Suppressor macrophage treated with lipopolysaccharide for 1 hour (primary cell): ENCODE measurements at regions not wholly inside any gene's neighbourhood (a gene's known extent, or its start where the extent isn't known, plus 50 kb on each side); places are given as distances from the start of the nearest gene placed in this dataset.

Experiments
- DNase-seq, 3 donors: peaks; one replicate each; pipeline ENCODE4 v3.0.0-alpha.2; 2020 to 2022

DNA sequence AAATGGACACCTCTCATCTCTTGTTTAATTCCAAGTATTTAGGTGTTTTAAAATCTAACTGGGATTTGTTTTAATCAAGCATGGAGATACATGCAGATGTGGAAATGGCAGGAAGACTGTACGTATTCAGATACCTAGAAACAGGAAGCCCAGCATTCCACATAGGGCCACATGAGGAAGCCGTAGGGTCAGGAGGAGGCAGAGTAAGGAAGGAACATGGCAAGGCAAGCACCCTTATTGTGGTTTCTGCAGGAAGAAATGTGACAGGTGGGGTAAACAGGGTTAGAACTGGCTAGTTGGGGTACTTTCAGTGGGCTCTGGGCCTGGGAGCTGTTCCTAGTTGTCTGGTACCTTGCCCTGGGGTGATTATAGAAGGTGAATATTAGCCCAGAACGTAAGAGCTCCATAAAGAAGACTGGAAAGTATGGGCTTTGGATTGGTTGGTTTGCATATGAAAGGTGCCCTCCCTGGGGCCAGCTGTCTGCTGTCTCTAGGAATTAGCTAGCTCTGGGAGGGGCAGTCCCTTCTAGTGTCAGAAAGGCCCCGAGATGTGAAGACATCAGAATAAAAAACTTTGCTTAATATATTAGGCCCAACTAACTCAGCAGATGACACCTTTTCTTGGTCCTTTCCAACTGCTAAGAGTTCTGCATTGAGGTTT is 107.7 kb upstream of the CADPS start:
- DNase-seq, result no peak

DNA sequence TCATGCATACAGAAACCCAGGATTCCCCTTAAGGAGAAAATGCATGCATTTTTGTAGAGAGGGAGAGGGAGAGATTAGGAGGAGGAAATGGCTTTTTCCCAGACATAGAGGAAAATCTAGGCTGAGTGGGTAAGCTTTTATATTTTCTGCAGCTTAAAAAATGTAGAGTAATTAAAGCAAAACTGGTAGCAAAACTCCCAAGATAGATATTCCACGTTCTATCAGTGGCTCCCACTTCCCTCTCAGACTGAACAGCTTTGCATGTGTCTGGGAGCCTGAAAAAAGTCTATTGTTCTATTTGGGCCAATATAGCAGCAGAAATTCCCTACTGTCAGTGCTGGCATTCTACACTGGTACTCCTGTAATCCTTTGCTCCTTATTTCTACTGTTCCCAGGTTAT is 110.8 kb upstream of the CADPS start:
- no peak for DNase-seq

DNA sequence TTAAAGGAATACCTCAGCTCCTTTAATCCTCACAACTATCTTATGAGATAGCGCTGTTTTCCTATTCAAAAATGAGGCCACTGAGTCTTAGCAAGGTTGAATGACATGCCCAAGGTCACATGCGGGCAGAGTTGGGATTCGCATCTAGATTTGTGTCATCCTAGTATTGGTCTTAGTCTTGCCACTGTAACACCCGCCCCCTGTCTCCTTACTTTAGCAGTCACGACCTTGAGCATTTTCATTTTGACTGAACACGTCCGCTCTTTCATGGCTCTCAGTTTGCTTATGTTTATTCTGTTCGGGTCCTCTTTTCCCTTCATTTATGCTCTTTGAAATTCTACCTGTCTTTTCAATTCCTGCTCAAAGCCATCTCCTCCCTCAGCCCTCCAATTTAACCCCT is 112.5 kb upstream of the CADPS start:
- no peak for DNase-seq

DNA sequence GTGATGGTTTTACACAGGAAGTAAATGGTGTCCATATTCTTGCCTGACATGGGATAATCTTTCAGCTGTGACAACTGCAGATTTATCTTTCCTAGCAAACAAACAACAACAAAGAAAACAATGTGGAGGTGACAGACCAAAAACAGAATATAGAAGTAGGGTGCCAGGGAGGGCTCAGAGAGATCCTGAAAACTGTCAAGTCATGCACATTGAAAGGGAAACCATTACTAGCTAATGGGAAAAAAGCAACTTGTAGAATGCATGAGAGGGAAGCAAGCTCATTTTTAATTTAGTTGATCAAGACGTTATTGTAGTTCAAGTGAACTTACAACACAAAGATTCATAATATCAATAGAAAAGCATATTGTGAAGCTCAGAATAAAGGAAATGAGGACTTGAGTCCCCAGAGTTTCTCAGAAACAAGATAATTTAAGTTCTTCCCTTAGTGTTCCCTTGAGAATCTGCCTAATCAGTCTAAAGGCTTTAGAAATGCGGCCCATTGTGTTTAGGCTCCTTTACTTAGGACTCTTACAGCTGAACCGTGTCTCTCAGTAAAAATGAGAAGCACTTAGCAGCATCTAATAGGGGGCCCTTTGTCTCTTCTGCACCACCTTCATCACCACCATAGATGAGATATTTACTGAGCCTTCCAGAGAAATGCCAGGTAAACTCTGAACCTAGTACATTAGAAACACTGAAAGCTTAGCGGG is 115.6 kb upstream of the CADPS start:
- DNase-seq, result no peak

DNA sequence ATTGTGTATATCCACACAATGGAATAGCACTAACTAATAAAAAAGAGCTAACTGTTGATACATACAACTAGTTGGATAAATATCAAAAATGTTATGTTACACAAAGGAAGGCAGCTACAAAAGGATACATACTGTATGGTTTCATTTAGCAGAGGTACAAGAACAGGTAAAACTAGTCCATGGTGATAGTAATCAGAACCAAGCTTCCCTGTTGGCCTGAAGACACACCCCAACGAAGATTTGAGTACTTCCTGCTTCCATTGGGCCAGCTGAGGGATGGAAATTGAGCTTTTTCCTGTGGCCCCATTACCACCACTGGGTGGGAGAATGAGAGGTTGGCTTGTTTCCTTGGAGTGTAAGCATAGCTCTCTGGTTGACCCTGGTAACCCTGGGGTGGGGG is 117.3 kb upstream of the CADPS start:
- no peak for DNase-seq

DNA sequence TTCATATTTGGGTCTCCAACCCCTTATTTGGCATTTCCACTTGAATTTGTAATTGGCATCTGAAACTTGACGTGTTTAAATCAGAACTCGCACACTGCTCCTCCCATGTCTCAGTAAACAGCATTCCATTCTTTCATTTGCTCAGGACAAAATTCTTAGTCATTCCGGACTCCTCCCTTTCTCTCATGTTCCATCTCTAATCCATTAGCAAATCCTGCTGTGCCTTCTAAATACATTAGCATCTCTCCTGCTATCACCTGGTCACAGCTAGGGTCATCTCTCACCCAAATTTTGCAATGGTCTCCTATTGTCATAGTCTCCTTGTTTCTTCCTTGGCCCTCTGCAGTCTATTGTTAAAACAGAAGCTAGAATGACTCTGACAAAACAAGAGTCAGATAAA is 119.9 kb upstream of the CADPS start:
- no peak for DNase-seq

DNA sequence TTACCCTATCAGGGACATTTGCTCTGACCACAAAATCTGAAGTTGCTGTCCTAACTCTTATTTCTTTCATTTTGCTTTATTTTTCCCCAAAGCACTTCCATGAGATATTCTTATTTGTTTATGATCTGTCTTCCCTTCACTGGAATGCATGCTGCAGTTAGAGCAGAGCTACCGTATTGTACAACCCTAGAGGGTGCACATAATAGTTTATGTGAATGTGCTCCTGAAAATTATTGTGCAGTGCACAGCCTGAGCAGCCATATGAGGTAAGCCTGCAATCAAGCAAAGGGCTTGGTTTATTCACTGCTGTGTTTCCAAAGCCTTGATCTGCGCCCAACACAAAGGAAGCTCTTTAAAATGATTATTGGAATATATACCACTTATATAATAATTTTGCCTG is 120.3 kb upstream of the CADPS start:
- DNase-seq, result no peak

DNA sequence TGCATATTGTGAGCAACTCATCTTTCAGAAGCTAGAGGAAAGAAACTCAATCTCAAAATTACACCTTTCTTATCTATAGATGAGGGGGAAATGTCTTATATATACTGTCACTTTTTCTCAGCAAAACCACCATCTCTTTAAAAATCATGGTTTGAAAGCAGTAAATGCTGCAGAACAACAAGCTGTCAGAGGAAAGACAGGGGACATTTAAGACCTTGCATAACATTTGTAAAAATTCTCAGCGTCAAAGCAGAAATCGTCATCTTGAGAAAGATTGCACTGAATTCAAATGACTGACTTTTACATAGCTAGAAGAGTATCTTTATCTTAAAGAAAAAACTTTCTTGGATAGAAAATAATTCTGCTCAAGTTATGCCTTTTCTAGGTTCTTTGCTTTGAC is 122.2 kb upstream of the CADPS start:
- DNase-seq, result no peak

DNA sequence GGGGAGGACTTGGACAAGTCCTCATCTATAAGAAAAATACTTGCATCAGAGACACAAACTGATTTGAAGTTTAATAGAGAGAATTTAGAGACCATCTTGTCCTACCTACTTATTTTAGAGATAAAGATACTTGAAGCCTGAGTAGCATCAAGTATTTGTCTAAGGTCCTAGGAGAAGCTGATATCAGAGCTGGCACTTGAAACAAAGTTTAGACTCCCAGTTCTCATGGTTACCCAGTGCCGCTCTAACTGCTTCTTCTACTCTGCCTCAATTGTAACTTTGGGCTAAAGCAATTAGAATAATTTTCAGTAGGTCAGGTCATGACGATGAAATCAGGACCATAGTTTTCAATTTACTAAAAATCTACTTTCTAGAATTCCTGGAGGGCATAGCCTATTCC is 123.9 kb upstream of the CADPS start:
- DNase-seq, result no peak

DNA sequence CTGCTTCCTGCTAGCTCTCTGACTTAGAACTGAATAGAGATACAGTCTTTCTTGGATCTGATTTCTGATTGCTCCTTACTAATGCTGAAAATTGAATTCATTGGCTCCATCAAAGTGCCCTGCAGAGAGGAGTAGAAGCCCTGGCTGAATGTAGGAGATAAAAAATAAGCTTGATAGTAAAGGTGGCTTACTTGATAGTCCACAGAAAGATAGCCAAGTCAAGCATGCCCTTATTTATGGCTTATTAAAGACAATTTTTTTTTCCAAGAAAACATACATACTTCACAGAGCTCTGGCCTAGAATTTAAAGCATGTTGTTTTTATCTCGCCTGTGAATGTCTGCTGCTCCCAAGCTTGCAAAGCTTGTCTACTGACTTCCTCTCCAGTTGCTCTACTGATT is 124.6 kb upstream of the CADPS start:
- no peak for DNase-seq

DNA sequence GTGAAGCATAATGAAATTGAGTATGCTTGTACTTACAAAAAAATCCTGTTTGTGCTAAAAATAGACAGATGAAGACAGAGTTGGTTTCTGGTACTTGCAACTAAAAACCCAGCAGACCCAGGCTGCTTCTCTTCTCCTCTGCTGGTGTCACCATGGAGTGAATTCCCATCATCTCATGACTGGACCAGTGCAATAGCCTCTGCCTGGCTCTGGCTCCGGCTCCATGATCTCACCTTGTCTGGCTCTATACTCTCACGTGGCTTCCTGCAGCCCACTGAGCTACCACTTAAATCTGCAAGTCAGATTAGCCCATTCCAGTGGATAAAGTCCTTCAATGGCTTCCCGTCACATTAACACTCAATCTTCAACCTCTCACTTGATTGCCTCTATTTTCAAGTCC is 129.2 kb upstream of the CADPS start:
- no peak for DNase-seq

DNA sequence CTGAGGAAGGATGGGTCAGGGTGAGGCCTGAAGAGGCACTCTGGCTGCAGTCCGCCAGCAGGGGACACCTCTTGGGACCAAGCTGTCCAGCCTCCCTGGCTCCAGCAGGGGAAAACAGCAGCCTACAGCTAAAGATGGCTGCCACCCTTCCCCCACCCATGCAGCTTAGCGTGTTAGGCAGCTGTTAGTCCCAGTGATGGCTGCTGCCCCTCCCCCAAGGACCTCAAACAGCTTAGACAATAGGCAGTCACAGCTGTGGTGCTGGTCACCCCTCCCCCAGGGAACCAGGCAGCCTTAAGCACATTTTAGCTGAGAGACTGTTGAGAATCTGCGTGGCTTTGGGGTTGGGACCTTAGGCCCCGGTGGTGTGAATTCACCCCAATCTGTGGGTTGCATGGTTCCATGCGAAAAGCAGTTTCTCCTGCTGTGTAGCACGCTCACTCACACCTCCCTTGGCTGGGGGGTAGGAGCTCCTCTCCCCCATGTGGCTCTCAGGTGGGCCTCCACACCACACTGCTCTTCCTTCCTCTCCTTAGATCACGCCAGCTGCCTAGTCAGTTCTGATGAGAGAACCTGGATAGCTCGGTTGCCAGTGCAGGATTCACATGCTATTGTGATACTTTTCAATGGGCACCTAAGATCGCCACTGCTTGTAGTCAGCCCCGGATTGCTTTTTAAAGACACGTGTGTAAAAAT is 140.5 kb upstream of the CADPS start:
- DNase-seq, result no peak

DNA sequence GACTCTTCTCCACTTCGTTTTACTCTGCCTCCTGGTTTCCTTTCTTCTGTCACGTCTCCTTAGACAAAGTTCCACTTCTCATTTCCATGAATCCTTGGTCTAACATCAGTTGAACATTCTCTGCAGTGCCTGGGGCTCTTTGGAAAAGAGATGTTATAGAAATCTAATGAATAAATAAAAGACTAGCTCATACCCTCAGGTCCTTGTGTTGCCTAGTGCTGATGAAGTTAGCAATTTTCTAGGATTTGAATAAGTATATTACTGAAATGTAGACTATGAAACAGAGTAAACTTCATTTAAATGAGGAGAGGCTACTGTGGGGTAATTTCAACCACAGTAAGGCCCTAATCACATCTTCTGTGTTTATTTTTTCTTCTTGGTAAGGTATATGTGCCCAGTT is 146.9 kb upstream of the CADPS start:
- DNase-seq, result no peak

DNA sequence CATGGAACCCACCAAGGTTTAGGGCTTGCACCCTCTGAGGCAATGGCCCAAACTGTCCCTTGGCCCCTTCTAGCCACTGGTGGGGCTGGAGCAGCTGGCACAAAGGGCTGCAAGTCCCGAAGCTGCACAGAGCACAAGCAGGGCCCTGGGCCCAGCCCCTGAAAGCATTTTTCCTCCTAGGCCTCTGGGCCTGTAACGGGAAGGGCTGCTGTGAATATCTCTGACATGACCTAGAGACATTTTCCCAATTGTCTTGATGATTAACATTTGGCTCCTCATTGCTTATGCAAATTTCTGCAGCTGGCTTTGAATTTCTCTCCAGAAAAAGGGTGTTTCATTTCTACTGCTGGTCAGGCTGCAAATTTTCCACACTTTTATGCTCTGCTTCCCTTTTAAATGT is 151.5 kb upstream of the CADPS start:
- no peak for DNase-seq

DNA sequence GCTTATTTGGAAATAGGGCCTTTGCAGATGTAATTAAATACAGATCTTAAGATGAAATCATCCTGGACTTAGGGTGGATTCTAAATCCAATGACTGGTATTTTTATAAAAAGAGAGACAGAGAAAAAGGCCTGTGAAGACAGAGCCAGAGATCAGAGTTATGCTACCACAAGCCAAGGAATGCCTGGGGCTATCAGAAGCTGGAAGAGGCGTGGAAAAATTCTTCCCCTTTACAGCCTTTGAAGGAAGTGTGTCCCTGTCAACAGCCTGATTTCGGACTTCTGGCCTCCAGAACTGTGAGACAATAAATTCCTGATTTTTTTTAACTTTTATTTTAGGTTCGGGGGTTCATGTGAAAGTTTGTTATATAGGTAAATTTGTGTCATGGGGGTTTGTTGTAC is 154.1 kb upstream of the CADPS start:
- DNase-seq, result no peak

DNA sequence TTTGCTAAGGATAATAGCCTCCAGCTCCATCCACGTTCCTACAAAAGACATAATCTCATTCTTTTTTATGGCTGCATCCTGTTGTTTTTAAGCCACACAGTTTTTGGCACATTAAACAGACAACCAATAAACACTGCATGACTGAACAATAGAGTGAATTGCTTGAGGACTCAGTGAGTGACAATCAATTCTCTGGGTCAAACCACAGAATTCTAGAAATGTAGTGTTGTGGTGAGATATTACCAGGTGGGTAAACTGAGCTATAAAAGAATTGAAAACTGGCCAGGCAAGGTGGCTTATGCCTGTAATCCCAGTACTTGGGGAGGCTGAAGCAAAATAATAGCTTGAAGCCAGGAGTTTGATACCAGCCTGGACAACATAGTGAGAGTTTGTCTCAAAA is 154.7 kb upstream of the CADPS start:
- no peak for DNase-seq

DNA sequence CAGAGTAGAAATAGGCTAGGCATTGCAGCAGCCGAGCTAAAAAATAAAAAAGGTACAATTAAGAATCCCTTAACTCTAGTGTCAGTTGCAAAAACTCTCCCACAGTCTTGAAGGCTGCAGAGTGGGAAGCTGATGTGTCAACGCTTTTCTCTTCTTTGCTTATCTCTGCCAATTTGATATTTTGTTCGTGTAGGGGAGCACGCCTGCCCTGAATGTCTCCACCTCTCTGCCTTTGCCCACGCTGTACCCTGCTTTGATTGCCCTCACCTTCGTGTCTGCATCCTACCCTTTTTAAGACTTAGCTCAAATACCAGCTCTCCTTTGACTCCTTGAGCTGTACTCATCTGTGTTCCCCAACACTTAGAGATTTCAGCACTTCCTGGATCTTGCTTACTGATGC is 155.4 kb upstream of the CADPS start:
- no peak for DNase-seq

DNA sequence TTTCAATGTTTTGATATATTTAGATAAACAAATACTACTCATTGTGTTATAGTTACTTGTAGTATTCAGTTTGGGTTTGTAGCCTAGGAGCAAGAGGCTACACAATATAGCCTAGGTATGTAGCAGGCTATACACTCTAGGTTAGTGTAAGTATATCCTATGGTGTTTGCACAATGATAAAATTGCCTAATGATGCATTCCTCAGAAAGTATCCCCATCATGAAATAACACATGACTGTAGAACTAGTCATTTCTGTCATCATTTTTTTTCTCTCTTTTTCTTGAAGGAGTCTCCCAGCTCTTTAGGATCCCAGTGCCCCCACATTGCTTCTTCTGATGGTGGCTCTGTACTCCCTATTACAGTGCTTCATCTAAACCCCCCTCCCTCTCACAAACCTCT is 157.7 kb upstream of the CADPS start:
- no peak for DNase-seq

DNA sequence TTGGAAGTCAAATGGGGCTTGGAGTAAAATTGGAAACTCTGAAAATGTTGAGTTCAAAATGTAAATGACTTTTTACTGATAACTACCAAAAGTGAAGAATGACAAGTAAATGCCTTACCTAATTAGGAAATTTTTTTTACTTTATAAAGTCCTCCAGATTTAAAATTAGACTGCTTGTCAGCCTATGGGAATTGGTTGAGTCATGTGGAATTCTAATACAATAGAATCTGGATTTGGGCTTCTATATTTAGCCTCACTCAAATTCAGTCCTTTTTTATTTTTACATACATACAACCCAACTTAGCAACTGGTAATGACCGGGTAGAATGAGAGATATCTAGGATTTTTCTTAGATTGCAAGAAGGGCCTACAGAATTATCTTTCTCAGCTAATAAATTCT is 158.9 kb upstream of the CADPS start:
- DNase-seq, result no peak

DNA sequence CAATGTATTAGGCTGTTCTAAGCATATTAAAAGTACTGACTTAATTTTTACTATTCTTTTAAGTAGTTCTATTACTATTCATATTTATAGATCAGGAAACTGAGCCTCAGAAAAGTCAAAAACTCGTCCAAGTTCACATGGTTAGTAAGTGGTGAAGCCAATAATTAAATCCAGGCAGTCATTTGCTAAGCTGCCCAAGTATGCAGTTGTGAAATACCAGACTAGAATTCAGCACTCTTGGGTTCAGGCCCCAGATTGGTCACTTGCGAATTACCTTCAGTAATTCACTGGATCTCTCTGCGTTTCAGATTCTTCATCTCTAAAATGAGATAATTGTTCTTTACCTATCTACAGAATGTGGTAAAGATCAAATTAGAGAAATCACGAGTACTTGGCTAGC is 161.9 kb upstream of the CADPS start:
- DNase-seq, result no peak

DNA sequence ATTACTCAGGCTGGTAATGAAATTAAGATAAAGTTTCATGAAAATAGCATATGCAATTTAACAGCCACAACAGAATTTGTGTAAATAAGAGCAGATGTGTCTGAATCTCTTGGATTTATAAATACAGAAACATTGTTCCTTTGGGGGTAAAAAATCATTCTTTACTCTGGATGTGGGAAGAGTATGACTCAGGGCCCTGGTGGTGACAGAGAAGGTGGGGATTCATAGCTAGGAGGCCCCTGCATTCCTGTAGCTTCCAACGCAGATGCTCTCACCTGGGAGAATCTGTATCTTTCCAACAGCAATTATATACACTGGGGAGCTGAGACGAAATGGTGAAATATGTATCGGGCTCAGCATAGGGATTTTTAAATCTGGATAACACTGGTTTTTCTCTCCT is 167.6 kb upstream of the CADPS start:
- no peak for DNase-seq

DNA sequence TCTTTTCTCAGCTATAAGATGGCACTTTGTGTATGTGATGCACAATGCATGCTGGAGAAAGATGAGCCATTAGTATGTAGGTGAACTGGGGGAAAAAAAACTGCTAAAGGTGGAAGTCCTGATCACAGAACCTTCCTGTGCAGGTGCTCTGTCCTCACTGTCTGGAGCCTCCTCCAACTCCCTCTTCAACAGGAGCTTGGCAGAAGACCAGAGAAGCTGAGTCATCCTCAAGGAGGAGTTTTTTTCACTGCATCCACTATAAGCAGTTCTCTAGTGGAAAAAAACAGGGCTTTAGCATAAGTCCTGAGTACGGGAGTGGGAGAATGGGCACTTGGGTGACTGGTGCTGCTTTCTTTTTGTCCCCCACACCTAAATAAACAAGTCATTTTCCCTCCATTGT is 168.4 kb upstream of the CADPS start:
- no peak for DNase-seq

DNA sequence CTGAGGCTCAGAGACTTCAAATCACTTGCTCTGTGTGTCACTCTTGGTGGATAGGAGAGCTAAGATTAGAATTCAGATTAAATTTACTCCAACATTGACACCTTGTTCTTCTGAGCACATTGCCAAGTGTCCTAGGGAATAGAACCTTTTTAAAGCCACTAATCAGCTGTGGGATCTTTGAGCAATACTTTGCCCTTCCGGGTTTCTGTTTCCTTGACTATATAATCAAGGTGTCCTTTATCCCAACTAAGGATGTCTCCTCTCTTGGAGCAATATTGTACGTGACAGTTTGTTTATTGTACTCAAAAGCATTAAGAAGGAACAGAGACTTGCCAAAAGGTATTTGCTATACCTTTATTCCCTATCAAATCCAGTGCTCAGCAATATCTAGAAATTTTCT is 170.9 kb upstream of the CADPS start:
- DNase-seq, result no peak

DNA sequence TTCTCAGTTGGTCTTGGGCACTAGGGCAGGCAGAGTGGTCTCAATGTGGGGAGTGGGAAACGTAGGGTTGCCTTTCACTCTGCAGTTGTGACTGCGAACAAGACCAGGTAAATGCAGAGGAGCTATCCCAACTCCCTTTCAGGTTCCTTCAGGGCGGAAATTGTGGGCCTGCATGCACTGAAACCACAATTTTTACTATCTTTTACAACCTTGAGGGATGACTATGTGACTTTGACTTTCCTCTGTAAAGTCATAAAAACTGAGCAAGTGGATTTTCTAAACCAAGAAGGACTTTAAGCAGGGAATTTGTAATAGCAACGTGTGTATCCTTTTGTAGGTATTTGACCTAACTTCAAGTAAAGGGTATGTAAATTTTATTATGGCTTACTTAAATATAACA is 171.4 kb upstream of the CADPS start:
- DNase-seq, result no peak

DNA sequence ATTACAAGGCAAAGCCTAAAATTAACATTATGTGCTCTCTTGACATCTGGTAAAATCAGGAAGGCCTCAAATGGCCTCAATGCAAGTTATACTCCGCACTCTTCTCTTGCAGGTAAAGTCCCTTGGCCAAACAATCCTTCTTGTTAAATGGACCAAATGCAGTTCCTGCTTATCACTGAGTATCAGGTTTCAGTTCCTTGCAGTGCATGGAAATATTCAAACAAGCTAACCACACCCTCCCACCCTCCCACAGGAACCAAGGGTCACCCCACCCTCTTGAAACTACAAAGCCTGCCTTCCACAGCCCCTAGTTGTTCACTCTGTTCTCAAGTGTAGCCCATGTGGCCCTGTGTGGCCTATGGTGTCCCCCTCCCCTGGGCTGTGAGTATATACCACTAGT is 171.9 kb upstream of the CADPS start:
- DNase-seq, result no peak
